ENCODE measurements at regions not wholly inside any gene's neighbourhood (a gene's known extent, or its start where the extent isn't known, plus 50 kb on each side); places are given as distances from the start of the nearest gene placed in this dataset.
"Not testable (repeated sequence)": the region's sequence is repeated elsewhere in the genome, so short reads cannot be mapped to it uniquely, and the experiment has no call there.

DNA sequence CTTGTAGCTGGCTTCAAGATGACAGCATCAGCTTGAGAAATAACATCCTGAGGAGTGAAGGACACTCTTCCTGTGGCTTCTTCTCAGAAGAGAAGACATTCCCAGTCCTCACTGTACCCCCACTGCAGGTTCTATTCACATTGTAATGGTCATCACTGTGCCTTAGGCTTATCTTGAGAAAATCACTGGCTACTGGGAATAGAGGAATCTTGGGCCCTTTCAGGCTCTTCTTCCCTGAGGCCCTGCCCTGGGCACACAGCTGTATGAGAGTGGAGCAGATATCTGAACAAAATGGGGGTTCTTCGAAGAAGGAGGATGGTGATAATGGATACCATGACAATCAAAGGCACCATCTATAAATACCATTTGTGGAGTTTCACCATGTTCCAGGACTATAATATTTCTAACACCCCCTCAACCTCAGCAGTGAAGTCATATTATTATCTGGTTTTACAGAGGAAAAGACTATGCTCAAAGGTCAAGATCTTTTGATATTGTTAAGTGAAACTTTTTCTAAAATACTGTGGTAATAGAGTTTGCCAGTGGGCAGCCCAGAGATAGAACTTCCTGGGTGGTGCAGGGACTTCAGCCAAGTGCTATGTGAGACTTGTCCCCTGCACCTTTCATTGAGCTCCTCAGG is 143.1 kb upstream of the KCNE2 start:
- H3K27ac ChIP-seq = no peak overlapping the region
- TF ChIP-seq, protein P1, sequence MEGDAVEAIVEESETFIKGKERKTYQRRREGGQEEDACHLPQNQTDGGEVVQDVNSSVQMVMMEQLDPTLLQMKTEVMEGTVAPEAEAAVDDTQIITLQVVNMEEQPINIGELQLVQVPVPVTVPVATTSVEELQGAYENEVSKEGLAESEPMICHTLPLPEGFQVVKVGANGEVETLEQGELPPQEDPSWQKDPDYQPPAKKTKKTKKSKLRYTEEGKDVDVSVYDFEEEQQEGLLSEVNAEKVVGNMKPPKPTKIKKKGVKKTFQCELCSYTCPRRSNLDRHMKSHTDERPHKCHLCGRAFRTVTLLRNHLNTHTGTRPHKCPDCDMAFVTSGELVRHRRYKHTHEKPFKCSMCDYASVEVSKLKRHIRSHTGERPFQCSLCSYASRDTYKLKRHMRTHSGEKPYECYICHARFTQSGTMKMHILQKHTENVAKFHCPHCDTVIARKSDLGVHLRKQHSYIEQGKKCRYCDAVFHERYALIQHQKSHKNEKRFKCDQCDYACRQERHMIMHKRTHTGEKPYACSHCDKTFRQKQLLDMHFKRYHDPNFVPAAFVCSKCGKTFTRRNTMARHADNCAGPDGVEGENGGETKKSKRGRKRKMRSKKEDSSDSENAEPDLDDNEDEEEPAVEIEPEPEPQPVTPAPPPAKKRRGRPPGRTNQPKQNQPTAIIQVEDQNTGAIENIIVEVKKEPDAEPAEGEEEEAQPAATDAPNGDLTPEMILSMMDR (IDR thresholded peaks at IDR 0.05) = no peak
- no peak for TF ChIP-seq ZFX (IDR thresholded peaks at IDR 0.05; ENCODE audit: borderline replicate concordance)

DNA sequence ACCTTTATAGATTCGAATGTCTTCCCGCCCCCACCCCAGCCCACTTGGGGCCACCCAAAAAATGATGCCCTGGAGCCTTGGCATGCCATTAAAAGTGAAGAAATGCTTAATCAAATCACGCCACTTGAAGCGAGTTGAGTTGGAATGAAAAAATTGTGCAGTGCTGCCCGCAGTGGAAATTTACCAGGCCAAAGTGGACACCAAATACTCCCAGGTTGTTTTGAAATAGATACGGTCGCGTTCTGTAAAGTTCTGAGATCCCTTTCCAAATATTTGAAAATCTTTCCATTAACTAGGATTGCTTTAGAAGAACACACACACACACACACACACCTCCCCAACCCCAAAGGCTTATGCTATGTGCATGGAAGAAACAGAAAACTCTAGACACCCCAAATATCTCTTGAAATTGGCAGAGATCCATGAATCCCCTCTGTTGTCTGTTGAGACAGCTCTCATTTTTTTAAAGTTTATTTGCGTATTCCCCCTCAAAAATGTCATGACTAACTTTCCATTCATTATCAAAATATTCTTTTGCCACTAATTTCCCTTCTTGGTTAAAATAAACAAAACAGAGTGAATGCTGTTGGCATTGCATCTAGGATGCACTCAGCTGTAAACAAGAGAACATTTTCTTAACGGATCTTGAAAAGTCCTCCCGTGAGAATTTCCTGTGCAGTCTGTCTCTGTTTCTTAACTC is 142.3 kb upstream of the KCNE2 start:
- TF ChIP-seq ZFX (IDR thresholded peaks at IDR 0.05; ENCODE audit: borderline replicate concordance) = no peak
- TF ChIP-seq, protein P1 (IDR thresholded peaks at IDR 0.05) = no peak
- H3K27ac ChIP-seq = no peak overlapping the region

DNA sequence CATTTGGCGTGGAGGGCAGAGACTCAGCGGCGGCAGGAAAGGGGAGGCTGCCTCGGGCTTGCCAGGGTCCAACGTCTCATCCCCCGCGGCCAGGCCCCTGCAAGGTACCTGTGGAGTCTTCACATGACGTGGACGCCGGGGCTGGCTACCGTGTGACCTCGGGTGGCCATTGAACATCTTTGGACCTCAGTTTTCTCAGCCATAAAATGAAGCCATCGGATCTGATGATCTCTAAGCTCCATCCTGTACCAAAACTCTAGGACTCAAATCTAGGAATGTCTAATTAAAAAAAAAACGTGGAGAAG is 141.8 kb upstream of the KCNE2 start:
- no peak overlapping the region for H3K27ac ChIP-seq
- no peak for TF ChIP-seq ZFX (IDR thresholded peaks at IDR 0.05; ENCODE audit: borderline replicate concordance)
- TF ChIP-seq, protein P1 (IDR thresholded peaks at IDR 0.05) = no peak

DNA sequence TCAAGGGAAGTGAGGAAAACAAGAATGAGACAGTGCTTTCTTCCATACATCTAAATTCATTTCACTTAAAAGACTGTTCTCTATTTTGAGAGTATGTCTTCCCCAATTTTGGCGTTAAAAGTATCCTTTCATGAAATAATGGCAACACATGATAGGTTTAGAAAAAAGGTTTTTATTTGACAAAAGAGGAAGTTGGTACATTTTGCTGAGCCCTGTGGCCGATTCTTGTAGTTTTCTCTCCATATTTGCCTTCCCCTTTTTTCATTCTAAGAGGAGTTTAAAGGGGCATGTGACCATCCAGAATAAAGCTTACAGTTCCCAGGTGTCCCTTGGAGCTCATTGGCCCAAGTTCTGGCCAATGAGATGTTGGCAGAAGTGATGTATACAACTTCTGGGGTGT is 140.4 kb upstream of the KCNE2 start:
- no peak overlapping the region for H3K27ac ChIP-seq
- TF ChIP-seq, protein P1 (IDR thresholded peaks at IDR 0.05) = no peak

DNA sequence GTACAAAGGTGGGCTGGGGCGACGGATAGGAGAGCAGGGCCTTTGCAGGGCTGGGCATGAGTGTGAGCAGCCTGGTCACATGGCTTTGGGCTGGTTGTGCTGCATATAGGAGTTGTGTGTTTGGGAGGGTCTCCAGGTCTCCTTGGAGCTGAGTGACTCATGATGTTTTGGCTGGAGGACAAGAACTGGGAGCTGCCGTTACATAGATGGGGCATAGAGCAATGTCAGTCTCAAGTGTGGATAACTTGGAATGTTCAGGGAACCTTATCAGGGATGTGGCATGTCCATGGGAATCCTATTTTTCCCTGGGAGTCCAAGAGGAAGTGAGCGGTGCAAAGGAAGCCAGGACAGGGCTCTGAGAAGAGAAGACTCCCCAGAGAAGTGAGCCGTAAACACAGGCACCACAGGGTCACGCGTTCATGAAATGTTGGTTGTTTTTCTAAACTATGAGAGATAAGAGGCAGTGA is 136.4 kb upstream of the KCNE2 start:
- no peak overlapping the region for H3K27ac ChIP-seq
- TF ChIP-seq, protein P1 (IDR thresholded peaks at IDR 0.05) = no peak
- TF ChIP-seq ZFX (IDR thresholded peaks at IDR 0.05; ENCODE audit: borderline replicate concordance) = no peak

DNA sequence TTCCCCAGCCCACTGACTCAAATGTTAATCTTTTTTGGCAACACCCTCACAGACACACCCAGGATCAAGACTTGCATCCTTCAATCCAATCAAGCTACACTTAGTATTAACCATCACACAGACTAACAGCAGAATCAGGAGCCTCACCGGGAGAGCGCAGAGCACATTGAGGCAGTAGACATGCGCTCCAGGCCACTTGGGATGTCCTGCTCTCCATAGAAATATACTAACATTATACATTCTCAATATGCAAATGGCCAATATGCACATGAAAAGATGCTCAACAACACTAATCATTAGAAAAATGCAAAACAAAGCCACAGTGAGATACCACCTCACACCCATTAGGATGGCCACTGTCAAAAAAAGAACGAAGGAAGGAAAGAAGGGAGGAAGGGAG is 135.0 kb upstream of the KCNE2 start:
- no peak for TF ChIP-seq ZFX (IDR thresholded peaks at IDR 0.05; ENCODE audit: borderline replicate concordance)
- TF ChIP-seq, protein P1 (IDR thresholded peaks at IDR 0.05) = no peak
- no peak overlapping the region for H3K27ac ChIP-seq

DNA sequence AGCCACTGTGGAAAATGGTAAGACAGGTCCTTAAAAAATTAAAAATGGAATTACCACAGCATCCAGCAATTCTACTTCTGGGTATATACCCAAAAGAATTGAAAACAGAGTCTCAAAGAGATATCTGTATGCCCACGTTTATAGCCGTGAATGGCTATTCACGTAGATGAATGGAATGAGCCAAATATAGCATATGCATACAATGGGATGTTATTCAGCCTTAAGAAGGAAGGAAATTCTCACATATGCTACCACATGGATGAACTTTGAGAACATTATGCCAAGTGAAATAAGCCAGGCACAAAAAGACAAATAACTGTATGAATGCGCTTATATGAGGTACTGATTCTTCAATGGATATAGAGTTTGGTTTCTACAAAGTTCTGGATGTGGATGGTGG is 134.5 kb upstream of the KCNE2 start:
- TF ChIP-seq ZFX (IDR thresholded peaks at IDR 0.05; ENCODE audit: borderline replicate concordance) = no peak
- TF ChIP-seq, protein P1 (IDR thresholded peaks at IDR 0.05) = no peak
- no peak overlapping the region for H3K27ac ChIP-seq

DNA sequence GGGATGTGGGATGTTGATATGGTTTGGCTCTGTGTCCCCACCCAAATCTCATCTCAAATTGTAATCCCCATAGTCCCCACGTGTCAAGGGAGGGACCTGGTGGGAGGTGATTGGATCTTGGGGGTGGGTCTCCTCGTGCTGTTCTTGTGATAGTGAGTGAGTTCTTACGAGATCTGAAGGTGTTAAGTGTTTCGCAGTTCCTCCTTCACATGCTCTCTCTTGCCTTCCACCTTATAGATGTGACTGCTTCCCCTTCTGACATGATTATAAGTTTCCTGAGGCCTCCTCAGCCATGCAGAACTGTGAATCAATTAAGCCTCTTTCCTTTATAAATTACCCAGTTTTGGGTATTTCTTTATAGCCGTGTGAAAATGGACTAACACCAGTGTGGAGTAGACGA is 130.1 kb upstream of the KCNE2 start:
- not testable (repeated sequence) for H3K27ac ChIP-seq
